ENCODE measurements at regions not wholly inside any gene's neighbourhood (a gene's known extent, or its start where the extent isn't known, plus 50 kb on each side); places are given as distances from the start of the nearest gene placed in this dataset.

- no peak for DNase-seq
Measured at GRCh38 chr13:105660561-105660960, 874.9 kb downstream of the EFNB2 start.

GRCh38 chr13:105658431-105658830 is 877.0 kb downstream of the EFNB2 start:
- no peak for DNase-seq

GRCh38 chr13:105655046-105655445 is 880.4 kb downstream of the EFNB2 start:
- no peak for DNase-seq

- no peak for DNase-seq
Measured at GRCh38 chr13:105643966-105644365, 891.5 kb downstream of the EFNB2 start.

- no peak for DNase-seq
Measured at GRCh38 chr13:105642511-105642958, 892.9 kb downstream of the EFNB2 start.

GRCh38 chr13:105641121-105641520 is 894.3 kb downstream of the EFNB2 start:
- DNase-seq: no peak

- no peak for DNase-seq
Measured at GRCh38 chr13:105638426-105638825, 897.0 kb downstream of the EFNB2 start.

- no peak for DNase-seq
Measured at GRCh38 chr13:105634059-105634458, 901.4 kb downstream of the EFNB2 start.

GRCh38 chr13:105630431-105630830 is 905.0 kb downstream of the EFNB2 start:
- DNase-seq: no peak

GRCh38 chr13:105627270-105627669 is 908.2 kb downstream of the EFNB2 start:
- DNase-seq: no peak

- DNase-seq: no peak
Measured at GRCh38 chr13:105625691-105626090, 909.8 kb downstream of the EFNB2 start.

GRCh38 chr13:105616333-105617075 is 919.0 kb downstream of the EFNB2 start:
- no peak for DNase-seq

GRCh38 chr13:105612541-105612940 is 922.9 kb downstream of the EFNB2 start:
- DNase-seq: no peak

GRCh38 chr13:105611424-105611823 is 924.0 kb downstream of the EFNB2 start:
- DNase-seq: no peak

- no peak for DNase-seq
Measured at GRCh38 chr13:105608104-105608503, 927.4 kb downstream of the EFNB2 start.

GRCh38 chr13:105607426-105607825 is 928.0 kb downstream of the EFNB2 start:
- no peak for DNase-seq

- DNase-seq: no peak
Measured at GRCh38 chr13:105607016-105607415, 928.4 kb downstream of the EFNB2 start.

- DNase-seq: no peak
Measured at GRCh38 chr13:105602956-105603670, 932.3 kb downstream of the EFNB2 start.

GRCh38 chr13:105599477-105600037 is 935.9 kb downstream of the EFNB2 start:
- no peak for DNase-seq

- DNase-seq: no peak
Measured at GRCh38 chr13:105598529-105598928, 936.9 kb downstream of the EFNB2 start.

- DNase-seq: no peak
Measured at GRCh38 chr13:105597573-105597972, 937.9 kb downstream of the EFNB2 start.

GRCh38 chr13:105595471-105595870 is 940.0 kb downstream of the EFNB2 start:
- no peak for DNase-seq

- DNase-seq: no peak
Measured at GRCh38 chr13:105591277-105591676, 944.2 kb downstream of the EFNB2 start.

- no peak for DNase-seq
Measured at GRCh38 chr13:105587786-105588185, 947.7 kb downstream of the EFNB2 start.

Measured in activated gamma-delta T cell (primary cell).